HG02798 (cell line): ENCODE measurements at regions not wholly inside any gene's neighbourhood (a gene's known extent, or its start where the extent isn't known, plus 50 kb on each side); places are given as distances from the start of the nearest gene placed in this dataset.

ENCODE experiments used
- ATAC-seq: cut with Tn5 transposase; IDR thresholded peaks from one replicate; pipeline ENCODE4 v1.9.1; 2021; ENCODE audit warnings: mild to moderate bottlenecking; ENCODE audit not compliant: unreplicated experiment, poor library complexity

- no peak for ATAC-seq
Measured at GRCh38 chr6:131382631-131383030, 190.4 kb upstream of the ARG1 start.

GRCh38 chr6:131383421-131384411 is 189.3 kb upstream of the ARG1 start:
- no peak for ATAC-seq

GRCh38 chr6:131387562-131388447 is 185.2 kb upstream of the ARG1 start:
- no peak for ATAC-seq

- ATAC-seq = no peak
Measured at GRCh38 chr6:131390322-131390721, 182.7 kb upstream of the ARG1 start.

GRCh38 chr6:131391116-131391515 is 181.9 kb upstream of the ARG1 start:
- no peak for ATAC-seq

GRCh38 chr6:131393433-131393832 is 179.6 kb upstream of the ARG1 start:
- no peak for ATAC-seq

GRCh38 chr6:131394768-131395432 is 178.1 kb upstream of the ARG1 start:
- no peak for ATAC-seq

- ATAC-seq = no peak
Measured at GRCh38 chr6:131398176-131398575, 174.8 kb upstream of the ARG1 start.

- ATAC-seq = no peak
Measured at GRCh38 chr6:131399433-131399832, 173.6 kb upstream of the ARG1 start.

GRCh38 chr6:131400054-131400778 is 172.8 kb upstream of the ARG1 start:
- no peak for ATAC-seq

GRCh38 chr6:131400779-131401496 is 172.1 kb upstream of the ARG1 start:
- no peak for ATAC-seq

GRCh38 chr6:131408811-131409210 is 164.2 kb upstream of the ARG1 start:
- no peak for ATAC-seq

GRCh38 chr6:131410785-131411184 is 162.2 kb upstream of the ARG1 start:
- no peak for ATAC-seq

GRCh38 chr6:131412960-131413830 is 159.8 kb upstream of the ARG1 start:
- ATAC-seq = no peak

- ATAC-seq = no peak
Measured at GRCh38 chr6:131413831-131414191, 159.2 kb upstream of the ARG1 start.

- no peak for ATAC-seq
Measured at GRCh38 chr6:131414956-131415355, 158.1 kb upstream of the ARG1 start.

GRCh38 chr6:131418441-131418840 is 154.6 kb upstream of the ARG1 start:
- no peak for ATAC-seq

- no peak for ATAC-seq
Measured at GRCh38 chr6:131419702-131420101, 153.3 kb upstream of the ARG1 start.
